AG04450 (cell line): ENCODE measurements at regions not wholly inside any gene's neighbourhood (a gene's known extent, or its start where the extent isn't known, plus 50 kb on each side); places are given as distances from the start of the nearest gene placed in this dataset.

Experiments
- CTCF ChIA-PET: fragments of 300-600, 350-600 bp; formaldehyde crosslinking; extraction: SDS; loops from one replicate; lab custom pipeline; 2022; ENCODE audit warnings: antibody characterized with exemption, inconsistent platforms; lab: Charles Lee
- POLR2A ChIA-PET: fragments of 350-600 bp; formaldehyde crosslinking; extraction: SDS; loops from one replicate; lab custom pipeline; 2021; ENCODE audit warnings: antibody characterized with exemption, inconsistent platforms; lab: Yijun Ruan, JAX
- DNase-seq: peaks from one replicate; pipeline ENCODE4 v3.0.0-alpha.2; 2011; ENCODE audit warnings: low read depth, low spot score
- H3K27ac ChIP-seq: one replicate; pipeline ENCODE4 v1.5.1; 2012; ENCODE audit warnings: low read depth, low read length, control low read depth
- H3K27me3 ChIP-seq: one replicate; pipeline ENCODE4 v1.6.0; 2012; ENCODE audit warnings: low read length; ENCODE audit not compliant: control insufficient read depth, insufficient read depth
- H3K4me3 ChIP-seq: 2 replicates; pipeline ENCODE4 v1.5.1; 2011; ENCODE audit warnings: mild to moderate bottlenecking, low read depth, low read length, control low read depth
- H3K9me3 ChIP-seq: 2 replicates; pipeline ENCODE4 v1.5.1; 2012; ENCODE audit warnings: low read length; ENCODE audit not compliant: control insufficient read depth, insufficient read depth
- TF ChIP-seq, protein P1 (sequence below): IDR thresholded peaks from 2 replicates; pipeline ENCODE4 v1.5.1; 2011; ENCODE audit warnings: low read depth, low read length, control low read depth, inconsistent platforms

GRCh38 chr17:11140043-11140442, 101.0 kb upstream of the SHISA6 start:
- H3K27ac ChIP-seq, result no peak overlapping the region
- no peak for DNase-seq
- TF ChIP-seq, protein P1, sequence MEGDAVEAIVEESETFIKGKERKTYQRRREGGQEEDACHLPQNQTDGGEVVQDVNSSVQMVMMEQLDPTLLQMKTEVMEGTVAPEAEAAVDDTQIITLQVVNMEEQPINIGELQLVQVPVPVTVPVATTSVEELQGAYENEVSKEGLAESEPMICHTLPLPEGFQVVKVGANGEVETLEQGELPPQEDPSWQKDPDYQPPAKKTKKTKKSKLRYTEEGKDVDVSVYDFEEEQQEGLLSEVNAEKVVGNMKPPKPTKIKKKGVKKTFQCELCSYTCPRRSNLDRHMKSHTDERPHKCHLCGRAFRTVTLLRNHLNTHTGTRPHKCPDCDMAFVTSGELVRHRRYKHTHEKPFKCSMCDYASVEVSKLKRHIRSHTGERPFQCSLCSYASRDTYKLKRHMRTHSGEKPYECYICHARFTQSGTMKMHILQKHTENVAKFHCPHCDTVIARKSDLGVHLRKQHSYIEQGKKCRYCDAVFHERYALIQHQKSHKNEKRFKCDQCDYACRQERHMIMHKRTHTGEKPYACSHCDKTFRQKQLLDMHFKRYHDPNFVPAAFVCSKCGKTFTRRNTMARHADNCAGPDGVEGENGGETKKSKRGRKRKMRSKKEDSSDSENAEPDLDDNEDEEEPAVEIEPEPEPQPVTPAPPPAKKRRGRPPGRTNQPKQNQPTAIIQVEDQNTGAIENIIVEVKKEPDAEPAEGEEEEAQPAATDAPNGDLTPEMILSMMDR, result no peak
- H3K9me3 ChIP-seq, result peaks cover 2% of the 10 kb centered on the region; the same call in 1 of the 2 replicates
- ChIA-PET CTCF (no interaction called here), POLR2A (no interaction called here)
- H3K27me3 ChIP-seq, result no peaks in the 10 kb centered on the region
- no peak overlapping the region for H3K4me3 ChIP-seq

DNA sequence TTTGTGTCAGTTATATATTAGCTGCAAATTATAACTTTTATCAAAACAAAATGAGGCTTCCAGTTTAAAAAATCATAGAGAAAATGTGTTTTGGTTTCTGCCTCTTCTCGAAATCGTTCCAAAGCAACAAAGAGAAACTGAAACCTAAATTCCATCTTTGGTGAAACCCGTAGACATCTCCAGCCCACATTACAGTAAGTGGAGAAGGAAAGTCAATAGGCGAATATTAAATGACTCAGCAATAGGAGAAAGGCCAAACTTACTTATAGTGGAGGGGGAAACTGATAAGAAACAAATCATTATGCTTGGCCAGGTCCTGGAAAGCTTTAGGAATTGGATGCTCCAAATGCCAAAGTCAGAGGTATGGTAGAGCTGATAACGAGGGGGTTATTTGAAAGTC, 103.0 kb upstream of the SHISA6 start:
- Histone ChIP-seq H3K27ac (no peak overlapping the region), H3K4me3 (no peak overlapping the region), H3K27me3 (no peaks in the 10 kb centered on the region), H3K9me3 (peaks cover 8% of the 10 kb centered on the region)
- DNase-seq, result no peak
- CTCF ChIA-PET, result no interaction called here
- POLR2A ChIA-PET, result no interaction called here
- TF ChIP-seq, protein P1, result no peak

DNA sequence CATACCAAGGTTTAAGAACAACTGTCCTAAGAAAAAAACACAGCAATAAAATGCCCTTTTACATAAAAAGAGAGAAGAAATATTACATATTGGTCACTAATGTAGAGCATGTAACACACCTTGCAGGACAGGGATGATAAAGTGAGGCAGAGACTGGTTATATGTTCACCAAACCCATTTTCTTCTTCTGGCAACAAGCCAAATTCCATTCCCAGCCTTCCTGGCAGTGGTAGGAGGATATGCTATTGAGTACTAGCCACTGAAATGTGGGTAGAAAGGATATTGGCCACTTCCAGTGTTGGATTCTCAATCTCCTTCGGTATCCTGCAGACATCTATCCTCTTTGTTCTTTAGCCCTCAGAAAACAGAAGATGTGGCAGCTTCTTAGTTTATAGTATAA, 105.2 kb upstream of the SHISA6 start:
- Histone ChIP-seq H3K27me3 (no peaks in the 10 kb centered on the region), H3K4me3 (no peak overlapping the region), H3K9me3 (peaks cover 11% of the 10 kb centered on the region), H3K27ac (no peak overlapping the region)
- no peak for DNase-seq
- ChIA-PET CTCF (no interaction called here), POLR2A (no interaction called here)
- TF ChIP-seq, protein P1, result no peak

GRCh38 chr17:11130367-11130766, 110.6 kb upstream of the SHISA6 start:
- no peak for DNase-seq
- no peak overlapping the region for H3K27ac ChIP-seq
- no peaks in the 10 kb centered on the region for H3K27me3 ChIP-seq
- no peak overlapping the region for H3K4me3 ChIP-seq
- ChIA-PET POLR2A (no interaction called here), CTCF (no interaction called here)
- peaks cover 13% of the 10 kb centered on the region; the same call in 1 of the 2 replicates for H3K9me3 ChIP-seq
- TF ChIP-seq, protein P1, result no peak

GRCh38 chr17:11122908-11123307, 118.1 kb upstream of the SHISA6 start:
- no peak overlapping the region for H3K27ac ChIP-seq
- ChIA-PET POLR2A (no interaction called here), CTCF (no interaction called here)
- no peaks in the 10 kb centered on the region for H3K27me3 ChIP-seq
- H3K4me3 ChIP-seq, result no peak overlapping the region
- peaks cover 36% of the 10 kb centered on the region for H3K9me3 ChIP-seq
- TF ChIP-seq, protein P1, result no peak
- DNase-seq, result no peak
